Astrocyte (in vitro differentiated cells and primary cell): ENCODE measurements at regions not wholly inside any gene's neighbourhood (a gene's known extent, or its start where the extent isn't known, plus 50 kb on each side); places are given as distances from the start of the nearest gene placed in this dataset.

ENCODE experiments used
- EZH2 ChIP-seq: IDR thresholded peaks from 2 replicates; pipeline ENCODE4 v1.6.1; 2012; ENCODE audit warnings: mild to moderate bottlenecking, low read length, inconsistent platforms; ENCODE audit not compliant: insufficient read depth
- TF ChIP-seq, protein P1 (sequence below): IDR thresholded peaks from 2 replicates; pipeline ENCODE4 v1.5.1; 2011; ENCODE audit warnings: low read depth, mild to moderate bottlenecking, inconsistent platforms, low read length, moderate library complexity; ENCODE audit not compliant: insufficient read depth

- TF ChIP-seq, protein P1, sequence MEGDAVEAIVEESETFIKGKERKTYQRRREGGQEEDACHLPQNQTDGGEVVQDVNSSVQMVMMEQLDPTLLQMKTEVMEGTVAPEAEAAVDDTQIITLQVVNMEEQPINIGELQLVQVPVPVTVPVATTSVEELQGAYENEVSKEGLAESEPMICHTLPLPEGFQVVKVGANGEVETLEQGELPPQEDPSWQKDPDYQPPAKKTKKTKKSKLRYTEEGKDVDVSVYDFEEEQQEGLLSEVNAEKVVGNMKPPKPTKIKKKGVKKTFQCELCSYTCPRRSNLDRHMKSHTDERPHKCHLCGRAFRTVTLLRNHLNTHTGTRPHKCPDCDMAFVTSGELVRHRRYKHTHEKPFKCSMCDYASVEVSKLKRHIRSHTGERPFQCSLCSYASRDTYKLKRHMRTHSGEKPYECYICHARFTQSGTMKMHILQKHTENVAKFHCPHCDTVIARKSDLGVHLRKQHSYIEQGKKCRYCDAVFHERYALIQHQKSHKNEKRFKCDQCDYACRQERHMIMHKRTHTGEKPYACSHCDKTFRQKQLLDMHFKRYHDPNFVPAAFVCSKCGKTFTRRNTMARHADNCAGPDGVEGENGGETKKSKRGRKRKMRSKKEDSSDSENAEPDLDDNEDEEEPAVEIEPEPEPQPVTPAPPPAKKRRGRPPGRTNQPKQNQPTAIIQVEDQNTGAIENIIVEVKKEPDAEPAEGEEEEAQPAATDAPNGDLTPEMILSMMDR, result no peak
- no peak for TF ChIP-seq EZH2
Measured at GRCh38 chr7:155221547-155221946, 76.1 kb upstream of the INSIG1 start.
